K562 (cell line): ENCODE measurements at regions not wholly inside any gene's neighbourhood (a gene's known extent, or its start where the extent isn't known, plus 50 kb on each side); places are given as distances from the start of the nearest gene placed in this dataset.

Experiments used
- ATAC-seq: fragments of 200-7000 bp; cut with Tn5 transposase; 3 replicates; pipeline ENCODE4 v1.9.1; 2020; ENCODE audit warnings: moderate library complexity
- BruUV-seq: library from RNA; stranded (reverse); fragments of 400-500 nt; replicated peaks from 2 replicates; lab custom pipeline; 2021; lab: Mats Ljungman, UMichigan
- CTCF ChIA-PET: fragments of 300-600 bp; formaldehyde crosslinking; extraction: SDS; loops from one replicate; lab custom pipeline; 2021; ENCODE audit warnings: low intra/inter-chr PET ratio; lab: Yijun Ruan, JAX
- POLR2A ChIA-PET: fragments of 300-600, 350-650 bp; sonication (Branson Sonifier 250); formaldehyde crosslinking; extraction: SDS; loops from one replicate; lab custom pipeline; 2021; ENCODE audit warnings: antibody characterized with exemption, inconsistent platforms; lab: Yijun Ruan, JAX
- DNase-seq, 4 experiments: peaks; one replicate each; pipeline versions ENCODE4 v3.0.0 to v3.0.0-alpha.2; 2011 to 2018; ENCODE audit warnings: low spot score in 3 of 4, mixed read lengths in 3 of 4; ENCODE audit errors: extremely low read depth in 1 of 4
- FAIRE-seq: peaks from 2 replicates; lab custom pipeline; 2011; peaks lifted over from hg19 to GRCh38; lab: Jason Lieb, UNC
- H2AFZ ChIP-seq: 2 replicates; pipeline ENCODE4 v1.6.0; 2011; ENCODE audit warnings: low read depth, low read length, control low read depth, inconsistent platforms
- H3K27ac ChIP-seq: fragments of 200-600 bp; 3 replicates; pipeline ENCODE4 v1.8.0; 2011; ENCODE audit warnings: low read depth, mild to moderate bottlenecking, control low read depth, inconsistent platforms, low read length, moderate library complexity, mixed read lengths; ENCODE audit errors: extremely low read depth
- H3K27me3 ChIP-seq, 2 experiments: fragments of 300-600 bp in 1 of 2; 2 replicates in 1 of 2; 3 replicates in 1 of 2; pipeline versions ENCODE4 v1.6.0 to v1.8.0; 2011; ENCODE audit warnings: inconsistent platforms in 2 of 2, low read length in 2 of 2, mild to moderate bottlenecking in 1 of 2, mixed read lengths in 1 of 2, moderate library complexity in 1 of 2; ENCODE audit not compliant: control insufficient read depth in 2 of 2, insufficient read depth in 2 of 2
- H3K36me3 ChIP-seq: fragments of 300-600 bp; 3 replicates; pipeline ENCODE4 v1.8.0; 2011; ENCODE audit warnings: mild to moderate bottlenecking, low read length, inconsistent platforms; ENCODE audit not compliant: control insufficient read depth, insufficient read depth
- H3K4me1 ChIP-seq, 2 experiments: fragments of 200-600 bp in 1 of 2; replicated peaks in 1 of 2; 2 replicates in 1 of 2; 3 replicates in 1 of 2; pipeline versions ENCODE4 v1.5.1 to v1.8.0; 2011; ENCODE audit warnings: inconsistent platforms in 2 of 2, low read length in 2 of 2, mild to moderate bottlenecking in 1 of 2, mixed read lengths in 1 of 2, moderate library complexity in 1 of 2; ENCODE audit not compliant: control insufficient read depth in 2 of 2, insufficient read depth in 2 of 2
- H3K4me2 ChIP-seq: 2 replicates; pipeline ENCODE4 v1.6.1; 2011; ENCODE audit warnings: low read length, control low read depth, inconsistent platforms, mixed read lengths; ENCODE audit not compliant: insufficient read depth
- H3K4me3 ChIP-seq: fragments of 200-600 bp; sonication (generic), shearing (Covaris generic); 2 replicates; pipeline ENCODE4 v1.5.1; 2016; ENCODE audit warnings: control low read depth, inconsistent platforms
- H3K79me2 ChIP-seq: fragments of 200-600 bp; 3 replicates; pipeline ENCODE4 v1.8.0; 2011; ENCODE audit warnings: low read length, inconsistent platforms; ENCODE audit not compliant: control insufficient read depth, insufficient read depth
- H3K9ac ChIP-seq, 2 experiments: 2 replicates each; pipeline versions ENCODE4 v1.6.0 to v1.6.1; 2011; ENCODE audit warnings: low read depth in 2 of 2, low read length in 2 of 2, control low read depth in 1 of 2, inconsistent platforms in 1 of 2, mild to moderate bottlenecking in 1 of 2, mixed read lengths in 1 of 2; ENCODE audit not compliant: insufficient read depth in 1 of 2
- H3K9me1 ChIP-seq: one replicate; pipeline ENCODE4 v1.6.0; 2011; ENCODE audit warnings: inconsistent platforms, mild to moderate bottlenecking, low read length, moderate library complexity; ENCODE audit not compliant: control insufficient read depth, insufficient read depth
- H3K9me3 ChIP-seq: replicated peaks from 2 replicates; pipeline ENCODE4 v1.5.1; 2011; ENCODE audit warnings: low read depth, low read length, inconsistent platforms; ENCODE audit not compliant: control insufficient read depth, insufficient read depth
- H4K20me1 ChIP-seq: replicated peaks from 2 replicates; pipeline ENCODE4 v1.6.1; 2011; ENCODE audit warnings: low read length, inconsistent platforms, mixed read lengths; ENCODE audit not compliant: control insufficient read depth, insufficient read depth
- MIER1 ChIP-seq: fragments of 450-650 bp; IDR thresholded peaks from 2 replicates; pipeline ENCODE4 v1.6.1; 2016; ENCODE audit warnings: antibody characterized with exemption, mild to moderate bottlenecking, low read depth
- NONO ChIP-seq, 2 experiments: fragments of 200-400 bp in 1 of 2; fragments of 450-650 bp in 1 of 2; formaldehyde crosslinking in 1 of 2; IDR thresholded peaks; 2 replicates each; pipeline ENCODE4 v1.6.1; 2017; ENCODE audit warnings: low read depth in 2 of 2, mild to moderate bottlenecking in 2 of 2, moderate library complexity in 2 of 2, low read length in 1 of 2
- NR1H2 ChIP-seq: sonication (generic); formaldehyde crosslinking; IDR thresholded peaks from 2 replicates; pipeline ENCODE4 v1.4.0; 2020; ENCODE audit warnings: mild to moderate bottlenecking, missing genetic modification reagents
- SNIP1 ChIP-seq: fragments of 450-650 bp; IDR thresholded peaks from 2 replicates; pipeline ENCODE4 v1.7.1; 2017; ENCODE audit warnings: low read depth, mild to moderate bottlenecking
- TAF15 ChIP-seq: fragments of 200-400 bp; formaldehyde crosslinking; IDR thresholded peaks from 2 replicates; pipeline ENCODE4 v1.6.1; 2017; ENCODE audit warnings: mild to moderate bottlenecking, low read depth, low read length, moderate library complexity
- ZBTB17 ChIP-seq: fragments of 450-650 bp; formaldehyde crosslinking; IDR thresholded peaks from 2 replicates; pipeline ENCODE4 v1.4.0; 2020; ENCODE audit warnings: mild to moderate bottlenecking
- ZNF224 ChIP-seq: sonication (generic); formaldehyde crosslinking; IDR thresholded peaks from 2 replicates; pipeline ENCODE4 v1.8.0; 2022; ENCODE audit warnings: mild to moderate bottlenecking, missing genetic modification reagents
- ZNF644 ChIP-seq: fragments of 200-800 bp; sonication (Bioruptor generic); IDR thresholded peaks from 2 replicates; pipeline ENCODE4 v1.6.1; 2016; ENCODE audit warnings: low read depth, missing genetic modification characterization, missing compliant biosample characterization
- ZNF707 ChIP-seq: fragments of 250-450 bp; sonication (Bioruptor Pico); conservative IDR thresholded peaks from 2 replicates; pipeline ENCODE4 v1.8.0; 2022; ENCODE audit warnings: inconsistent platforms, mild to moderate bottlenecking, moderate library complexity
- WGBS: fragments of 100-300 bp; shearing (Covaris generic); methylation state at CpG from one replicate; pipeline ENCODE4 v1.1.6; 2016; ENCODE audit warnings: low coverage, mixed read lengths; ENCODE audit not compliant: insufficient coverage; ENCODE audit errors: missing lambda C conversion rate; 5-methylcytosine and 5-hydroxymethylcytosine counted together
- in situ Hi-C: fragments of 300-500 bp; cut with MboI; formaldehyde crosslinking; loops from 4 replicates; pipeline ENCODE4 v1.15.0; 2018; ENCODE audit warnings: inconsistent platforms, mixed read lengths
- intact Hi-C: fragments of 100-400 bp; cut with micrococcal nuclease; formaldehyde crosslinking; loops from 2 replicates; pipeline ENCODE4 v1.14.2; 2022
- TF ChIP-seq, protein P1 (sequence below): sonication (generic); formaldehyde crosslinking; IDR thresholded peaks from 2 replicates; pipeline ENCODE4 v1.8.1; 2023; ENCODE audit warnings: mild to moderate bottlenecking, missing genetic modification reagents, moderate library complexity

DNA sequence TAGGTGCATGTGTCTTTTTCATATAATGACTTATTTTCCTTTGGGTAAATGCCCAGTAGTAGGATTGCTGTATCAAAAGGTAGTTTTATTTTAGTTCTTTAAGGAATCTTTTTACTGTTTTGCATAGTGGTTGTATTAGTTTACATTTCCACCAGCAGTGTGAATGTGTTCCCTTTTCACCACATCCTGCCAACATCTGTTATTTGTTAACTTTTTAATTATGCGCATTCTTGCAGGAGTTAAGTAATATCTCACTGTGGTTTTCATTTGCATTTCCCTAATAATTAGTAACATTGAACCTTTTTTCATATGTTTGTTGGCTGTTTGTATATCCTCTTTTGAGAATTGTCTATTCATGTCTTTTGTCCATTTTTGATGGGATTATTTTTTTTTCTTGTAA lies 1761.9 kb downstream of the PLA2G4A start:
- no peaks in the 10 kb centered on the region; the same call in none of the 2 replicates for H3K9me3 ChIP-seq
- no peaks in the 10 kb centered on the region for H3K4me1 ChIP-seq
- H3K79me2 ChIP-seq: no peaks in the 10 kb centered on the region
- no peak overlapping the region for H3K4me2 ChIP-seq
- TF ChIP-seq TAF15 (no peak), MIER1 (no peak), ZNF644 (tag) (no peak), SNIP1 (no peak), NR1H2 (CRISPR knock-in tag) (no peak), ZNF224 (CRISPR knock-in tag) (no peak), ZNF707 (CRISPR knock-in tag) (no peak), NONO (IDR thresholded peaks at IDR 0.05; ENCODE audit: low read depth in 2 of 2, low read length in 1 of 2) (no peak), ZBTB17 (CRISPR knock-in tag) (no peak)
- TF ChIP-seq, protein P1, sequence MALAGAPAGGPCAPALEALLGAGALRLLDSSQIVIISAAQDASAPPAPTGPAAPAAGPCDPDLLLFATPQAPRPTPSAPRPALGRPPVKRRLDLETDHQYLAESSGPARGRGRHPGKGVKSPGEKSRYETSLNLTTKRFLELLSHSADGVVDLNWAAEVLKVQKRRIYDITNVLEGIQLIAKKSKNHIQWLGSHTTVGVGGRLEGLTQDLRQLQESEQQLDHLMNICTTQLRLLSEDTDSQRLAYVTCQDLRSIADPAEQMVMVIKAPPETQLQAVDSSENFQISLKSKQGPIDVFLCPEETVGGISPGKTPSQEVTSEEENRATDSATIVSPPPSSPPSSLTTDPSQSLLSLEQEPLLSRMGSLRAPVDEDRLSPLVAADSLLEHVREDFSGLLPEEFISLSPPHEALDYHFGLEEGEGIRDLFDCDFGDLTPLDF (CRISPR knock-in tag): no peak
- ATAC-seq (no peak), DNase-seq (no peak), FAIRE-seq (no peak)
- H2AFZ ChIP-seq: no peak overlapping the region
- no peaks in the 10 kb centered on the region for H3K9me1 ChIP-seq
- H3K27me3 ChIP-seq: no peaks in the 10 kb centered on the region
- in situ Hi-C loops: no loop called here
- WGBS: 7% methylated on average over 1 of the region's 1 CpG
- ChIA-PET CTCF (no interaction called here), POLR2A (no interaction called here)
- intact Hi-C loops: no loop called here
- BruUV-seq: no TSS peak
- H3K36me3 ChIP-seq: no peaks in the 10 kb centered on the region
- H3K9ac ChIP-seq: no peak overlapping the region
- H3K4me3 ChIP-seq: no peak overlapping the region
- no peaks in the 10 kb centered on the region for H4K20me1 ChIP-seq
- H3K27ac ChIP-seq: no peak overlapping the region
